ENCODE measurements at regions not wholly inside any gene's neighbourhood (a gene's known extent, or its start where the extent isn't known, plus 50 kb on each side); places are given as distances from the start of the nearest gene placed in this dataset.
"Not testable (repeated sequence)": the region's sequence is repeated elsewhere in the genome, so short reads cannot be mapped to it uniquely, and the experiment has no call there.

DNA sequence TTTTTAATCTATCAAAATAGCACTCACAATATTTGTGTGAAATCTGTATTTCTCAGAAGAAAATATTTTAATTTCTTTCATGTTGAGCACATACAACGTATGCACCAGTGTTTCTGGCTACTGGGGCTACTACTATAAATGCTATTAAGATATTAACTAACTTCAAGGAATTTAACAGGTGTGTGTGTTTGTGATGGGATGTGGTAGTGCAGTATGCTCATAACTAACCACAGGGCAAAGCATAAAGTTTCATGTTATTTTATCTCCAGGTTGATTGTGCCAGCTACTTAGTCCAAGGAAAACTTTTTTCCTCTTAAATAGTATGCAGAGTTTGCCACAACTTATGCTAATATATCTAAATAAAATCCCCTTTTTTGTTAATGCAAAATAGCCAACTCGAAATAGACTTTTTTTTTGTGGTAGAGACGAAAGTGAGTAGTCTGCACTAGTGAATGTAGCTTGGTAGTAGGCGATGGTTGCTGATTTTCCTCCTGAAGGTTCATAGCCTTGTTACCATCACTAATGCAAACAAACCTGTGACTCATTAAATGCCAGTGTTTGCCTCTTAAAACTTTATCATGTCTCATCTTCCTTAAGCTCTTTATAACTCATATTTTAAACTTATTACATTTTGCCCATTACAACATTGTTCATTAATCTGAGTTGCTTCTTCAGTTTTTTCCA, 565.5 kb upstream of the ANO3 start:
- DNase-seq (ENCODE audit: low spot score): no peak

DNA sequence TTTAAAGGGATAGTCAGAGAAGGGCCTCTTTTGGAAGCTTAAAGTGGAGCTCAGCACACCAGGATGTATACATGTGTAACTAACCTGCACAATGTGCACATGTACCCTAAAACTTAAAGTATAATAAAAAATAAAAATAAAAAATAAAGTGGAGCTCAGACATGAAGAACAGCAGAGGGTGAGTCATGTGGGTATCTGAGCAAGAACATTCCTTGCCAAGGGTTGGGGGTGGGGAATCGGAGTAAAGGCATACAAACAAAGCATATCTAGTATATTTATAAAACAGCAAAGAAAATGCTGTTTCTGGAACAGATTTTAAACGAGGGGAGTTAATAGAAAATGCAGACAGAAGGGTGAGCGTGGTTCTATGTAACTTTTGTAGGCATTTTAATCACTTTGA, 562.6 kb upstream of the ANO3 start:
- no peak for DNase-seq (ENCODE audit: low spot score)

DNA sequence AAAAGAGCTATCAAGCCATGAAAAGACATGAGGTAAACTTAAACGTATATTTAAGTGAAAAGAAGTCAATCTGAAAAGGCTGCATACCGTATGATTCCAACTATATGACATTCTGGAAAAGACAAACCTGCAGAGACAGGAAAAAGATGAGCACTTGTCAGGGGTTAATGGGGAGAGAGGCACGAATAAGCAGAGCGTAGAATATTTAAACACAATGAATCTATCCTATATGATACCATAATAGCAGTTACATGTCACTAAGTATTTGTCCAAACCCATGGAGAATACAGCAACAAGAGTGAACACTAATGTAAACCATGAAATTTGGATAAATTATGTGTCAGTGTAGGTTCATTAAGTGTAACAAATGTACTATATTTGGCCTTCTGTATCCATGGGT, 560.3 kb upstream of the ANO3 start:
- no peak for DNase-seq (ENCODE audit: low spot score)

GRCh38 chr11:25775603-25776002, 556.3 kb upstream of the ANO3 start:
- no peak for DNase-seq (ENCODE audit: low spot score)

- no peak for DNase-seq (ENCODE audit: low spot score)
Observed at GRCh38 chr11:25776238-25776637, 555.7 kb upstream of the ANO3 start.

- DNase-seq (ENCODE audit: low spot score): no peak
Observed at GRCh38 chr11:25777343-25777742, 554.6 kb upstream of the ANO3 start.

DNA sequence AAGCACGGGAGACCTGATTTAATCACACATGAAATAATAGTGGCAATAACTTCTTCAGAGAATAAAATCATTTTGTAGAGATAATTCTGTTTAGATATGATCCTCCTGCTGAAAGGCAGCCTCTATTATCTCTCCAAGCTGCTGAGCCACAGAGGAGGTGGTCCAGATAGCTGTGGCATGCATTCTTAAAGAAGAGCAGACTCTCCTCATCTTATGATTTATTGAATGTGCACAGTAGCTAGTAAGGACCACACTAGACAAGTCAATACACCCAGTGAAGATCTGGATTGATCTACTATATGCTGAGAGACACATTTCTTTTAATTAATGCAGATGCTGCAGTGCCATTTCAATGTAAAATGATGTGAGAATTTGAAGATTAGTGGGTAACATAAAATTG, 552.9 kb upstream of the ANO3 start:
- DNase-seq (ENCODE audit: low spot score): no peak

DNA sequence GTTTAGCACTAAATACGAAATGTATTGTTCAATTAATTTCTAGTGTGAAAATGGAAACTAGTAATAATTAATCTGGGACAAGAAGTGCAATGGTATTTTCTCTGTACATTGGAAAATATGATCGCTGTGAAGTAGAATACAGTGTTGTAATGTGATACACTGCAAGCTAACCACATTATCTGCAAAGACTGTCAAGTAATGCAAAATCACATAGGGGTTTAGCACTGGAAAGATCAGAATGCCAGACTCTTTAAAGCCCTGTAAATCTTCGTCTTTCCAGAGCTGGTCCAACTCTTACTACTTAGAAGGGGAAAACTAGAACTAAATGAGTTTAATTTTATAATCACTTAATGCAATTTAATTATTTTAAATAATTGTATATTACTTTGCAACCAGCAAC, 544.5 kb upstream of the ANO3 start:
- DNase-seq (ENCODE audit: low spot score): no peak

- no peak for DNase-seq (ENCODE audit: low spot score)
Observed at GRCh38 chr11:25790396-25790795, 541.5 kb upstream of the ANO3 start.

DNA sequence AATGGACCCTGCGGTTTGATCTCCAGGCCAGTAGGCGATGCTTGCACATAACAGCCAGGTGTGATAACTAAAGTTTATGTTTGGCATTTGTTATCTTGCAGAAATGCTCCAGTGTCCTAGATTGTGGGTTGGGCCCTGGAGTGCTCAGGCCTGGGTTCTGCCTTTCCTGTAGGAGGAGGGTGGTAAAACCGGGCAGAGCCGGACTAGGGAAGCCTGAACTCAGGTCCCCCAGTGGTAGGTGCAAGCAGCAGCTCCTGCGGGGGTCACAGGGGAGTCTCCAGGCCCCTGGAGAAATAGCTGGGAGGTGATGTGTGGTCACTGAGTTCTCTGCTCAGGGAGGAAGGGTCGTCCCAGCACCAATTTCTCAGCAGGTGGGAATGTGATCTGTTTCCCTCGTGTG, 538.3 kb upstream of the ANO3 start:
- no peak for DNase-seq (ENCODE audit: low spot score)

- no peak for DNase-seq (ENCODE audit: low spot score)
Observed at GRCh38 chr11:25794804-25795203, 537.1 kb upstream of the ANO3 start.

GRCh38 chr11:25816411-25816810, 515.5 kb upstream of the ANO3 start:
- no peak for DNase-seq (ENCODE audit: low spot score)

DNA sequence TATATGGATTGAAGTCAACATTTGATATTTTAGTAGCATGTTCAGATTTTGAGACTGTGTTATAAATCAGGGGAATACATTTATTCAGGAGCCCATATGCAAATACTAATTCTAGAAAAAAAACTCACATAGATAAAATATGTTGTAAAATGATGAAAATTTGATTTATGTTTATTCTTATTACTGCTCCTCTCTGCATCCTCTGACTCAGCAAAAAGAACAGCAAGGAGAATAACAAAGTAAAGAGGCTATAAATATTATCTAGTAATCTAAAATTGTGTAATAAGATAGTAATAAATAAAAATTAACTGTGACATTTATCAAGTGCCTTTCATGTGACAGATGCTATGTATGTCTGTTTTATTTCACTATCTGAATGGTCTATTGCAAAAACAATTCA, 507.2 kb upstream of the ANO3 start:
- DNase-seq (ENCODE audit: low spot score): no peak

GRCh38 chr11:25831485-25831884, 500.4 kb upstream of the ANO3 start:
- not testable (repeated sequence) for DNase-seq (ENCODE audit: low spot score)

DNA sequence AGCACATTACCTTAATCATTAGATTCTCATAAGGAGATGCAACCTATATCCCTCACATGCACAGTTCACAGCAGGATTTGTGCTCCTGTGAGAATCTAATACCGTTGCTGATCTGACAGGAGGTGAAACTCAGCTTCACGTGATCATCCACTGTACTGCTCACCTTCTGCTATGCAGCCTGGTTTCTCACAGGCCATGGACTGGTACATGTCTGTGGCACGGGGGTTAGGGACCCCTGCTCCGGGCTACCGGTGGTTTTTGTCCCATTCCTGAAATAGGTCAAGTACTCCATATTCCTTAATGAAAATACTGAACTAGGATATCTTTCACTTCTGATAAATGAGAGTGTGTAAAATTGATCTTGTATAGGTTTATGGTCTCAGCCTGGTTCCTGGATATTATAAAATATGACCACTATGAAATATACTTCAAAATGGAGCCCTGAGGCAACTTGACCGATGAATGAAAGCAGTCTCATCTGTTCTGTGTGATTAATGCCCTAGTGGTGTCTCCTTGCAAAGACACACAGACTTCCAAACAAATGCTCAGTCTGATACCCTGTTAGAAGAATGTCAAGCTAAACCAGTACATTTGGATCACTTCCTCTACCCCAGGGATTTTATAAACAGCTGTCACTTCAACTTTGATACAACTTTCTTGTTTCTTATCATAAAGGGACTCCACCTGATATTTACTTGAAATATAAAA, 492.9 kb upstream of the ANO3 start:
- no peak for DNase-seq (ENCODE audit: low spot score)

GRCh38 chr11:25844811-25845210, 487.1 kb upstream of the ANO3 start:
- no peak for DNase-seq (ENCODE audit: low spot score)

DNA sequence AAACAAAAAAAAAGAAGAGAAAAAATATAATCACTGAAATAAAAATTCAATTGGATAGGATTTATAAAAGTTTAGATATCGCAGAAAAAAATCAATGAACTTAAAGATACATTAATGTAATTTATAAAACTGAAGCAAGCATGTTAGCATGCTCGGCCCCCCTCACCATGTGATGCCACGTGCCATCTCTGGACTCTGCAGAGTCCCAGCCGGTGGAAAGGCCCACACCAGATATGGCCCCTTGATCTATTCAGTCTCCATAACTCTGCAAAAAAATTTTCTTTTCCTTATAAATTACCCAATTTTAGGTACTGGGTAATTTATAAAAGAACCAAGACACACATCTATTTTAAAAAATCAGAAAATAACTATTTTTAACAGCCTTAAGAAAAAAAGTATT, 476.0 kb upstream of the ANO3 start:
- no peak for DNase-seq (ENCODE audit: low spot score)

DNA sequence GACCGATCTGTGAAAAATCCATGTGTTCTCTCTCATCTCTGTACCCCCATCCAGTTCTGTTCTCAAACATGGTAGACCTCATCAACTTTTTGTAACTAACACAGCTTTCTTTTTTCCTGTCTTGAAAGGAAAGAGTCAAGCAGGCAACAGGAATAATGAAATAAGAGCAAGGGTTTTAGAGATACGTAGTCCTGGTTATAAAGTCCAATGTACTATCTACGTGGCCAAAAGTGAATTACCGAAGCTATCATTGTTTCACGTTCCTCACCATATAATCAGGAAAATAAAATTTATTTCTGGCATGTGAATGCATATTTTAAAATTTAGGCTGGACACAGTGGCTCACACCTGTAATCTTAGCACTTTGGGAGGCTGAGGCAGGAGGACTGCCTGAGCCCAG, 472.2 kb upstream of the ANO3 start:
- DNase-seq (ENCODE audit: low spot score): no peak

GRCh38 chr11:25860677-25861450, 471.1 kb upstream of the ANO3 start:
- DNase-seq (ENCODE audit: low spot score): no peak

DNA sequence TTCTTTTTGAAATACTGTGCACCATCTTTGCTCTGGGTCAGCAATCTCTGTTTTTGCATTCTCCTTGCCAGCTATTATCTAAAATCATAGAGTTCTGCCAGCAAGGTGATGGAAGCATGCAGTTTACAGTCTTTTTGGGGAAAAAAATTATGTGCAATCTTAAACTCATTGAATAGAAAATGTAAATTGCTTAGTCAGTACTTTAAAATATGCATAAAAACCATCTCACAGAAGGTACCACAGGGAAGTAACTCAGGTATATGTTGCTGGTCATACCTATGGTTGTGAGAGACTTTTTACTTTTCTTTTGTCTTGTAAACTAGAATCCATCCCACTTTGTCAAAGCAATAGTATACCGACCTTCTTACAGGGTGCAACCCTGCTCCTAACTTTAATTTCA, 469.8 kb upstream of the ANO3 start:
- DNase-seq (ENCODE audit: low spot score): no peak

- no peak for DNase-seq (ENCODE audit: low spot score)
Observed at GRCh38 chr11:25863986-25864385, 467.9 kb upstream of the ANO3 start.

GRCh38 chr11:25876456-25876965, 455.4 kb upstream of the ANO3 start:
- DNase-seq (ENCODE audit: low spot score): no peak

GRCh38 chr11:25886036-25886435, 445.9 kb upstream of the ANO3 start:
- DNase-seq (ENCODE audit: low spot score): no peak
